ENCODE measurements at regions not wholly inside any gene's neighbourhood (a gene's known extent, or its start where the extent isn't known, plus 50 kb on each side); places are given as distances from the start of the nearest gene placed in this dataset.
"Not testable (repeated sequence)": the region's sequence is repeated elsewhere in the genome, so short reads cannot be mapped to it uniquely, and the experiment has no call there.

- DNase-seq = no peak
Measured at GRCh38 chr10:8128511-8128910, 74.0 kb downstream of the GATA3 start.

- DNase-seq = no peak
Measured at GRCh38 chr10:8129438-8129837, 75.0 kb downstream of the GATA3 start.

- DNase-seq = peak; percentile 25 to 58
Measured at GRCh38 chr10:8130973-8131911, 76.8 kb downstream of the GATA3 start.

GRCh38 chr10:8133146-8133545, 78.7 kb downstream of the GATA3 start:
- no peak for DNase-seq

GRCh38 chr10:8136736-8137135, 82.2 kb downstream of the GATA3 start:
- DNase-seq = no peak

- DNase-seq = no peak
Measured at GRCh38 chr10:8137272-8137681, 82.8 kb downstream of the GATA3 start.

- DNase-seq = no peak
Measured at GRCh38 chr10:8137726-8138125, 83.2 kb downstream of the GATA3 start.

- peak; percentile 4 to 46 for DNase-seq
Measured at GRCh38 chr10:8138471-8138870, 84.0 kb downstream of the GATA3 start.

GRCh38 chr10:8144496-8144895, 90.0 kb downstream of the GATA3 start:
- no peak for DNase-seq

GRCh38 chr10:8146650-8147049, 92.2 kb downstream of the GATA3 start:
- peak in 1 of 2 experiments; percentile 27 for DNase-seq

- no peak for DNase-seq
Measured at GRCh38 chr10:8149991-8150390, 95.5 kb downstream of the GATA3 start.

GRCh38 chr10:8150401-8150905, 96.0 kb downstream of the GATA3 start:
- DNase-seq = no peak

- no peak for DNase-seq
Measured at GRCh38 chr10:8151086-8151485, 96.6 kb downstream of the GATA3 start.

GRCh38 chr10:8156918-8157317, 102.4 kb downstream of the GATA3 start:
- DNase-seq = no peak

- DNase-seq = no peak
Measured at GRCh38 chr10:8158193-8159071, 103.9 kb downstream of the GATA3 start.

- DNase-seq = no peak
Measured at GRCh38 chr10:8159341-8160165, 105.1 kb downstream of the GATA3 start.

GRCh38 chr10:8163824-8164223, 109.3 kb downstream of the GATA3 start:
- no peak for DNase-seq

GRCh38 chr10:8164640-8165039, 110.2 kb downstream of the GATA3 start:
- not testable (repeated sequence) for DNase-seq

GRCh38 chr10:8168836-8169235, 114.3 kb downstream of the GATA3 start:
- DNase-seq = no peak

GRCh38 chr10:8171008-8171407, 116.5 kb downstream of the GATA3 start:
- no peak for DNase-seq

- DNase-seq = no peak
Measured at GRCh38 chr10:8172604-8173003, 118.1 kb downstream of the GATA3 start.

GRCh38 chr10:8173243-8173865, 118.9 kb downstream of the GATA3 start:
- DNase-seq = no peak

All from SW 1271 (cell line).